Fibroblast of skin of abdomen (primary cell): ENCODE measurements at regions not wholly inside any gene's neighbourhood (a gene's known extent, or its start where the extent isn't known, plus 50 kb on each side); places are given as distances from the start of the nearest gene placed in this dataset.

Experiments
- DNase-seq: peaks from one replicate; pipeline ENCODE4 v3.0.0-alpha.2; 2013

- DNase-seq = no peak
Observed at GRCh38 chr16:80171746-80172145, 369.0 kb upstream of the DYNLRB2 start.

GRCh38 chr16:80171199-80171598, 369.6 kb upstream of the DYNLRB2 start:
- DNase-seq = no peak

GRCh38 chr16:80167657-80168390, 373.0 kb upstream of the DYNLRB2 start:
- peak; percentile 18 for DNase-seq

- no peak for DNase-seq
Observed at GRCh38 chr16:80166082-80166481, 374.7 kb upstream of the DYNLRB2 start.

GRCh38 chr16:80164966-80165550, 375.7 kb upstream of the DYNLRB2 start:
- peak; percentile 31 for DNase-seq

GRCh38 chr16:80163339-80163738, 377.5 kb upstream of the DYNLRB2 start:
- no peak for DNase-seq

- no peak for DNase-seq
Observed at GRCh38 chr16:80161799-80162739, 378.7 kb upstream of the DYNLRB2 start.

- peak; percentile 85 for DNase-seq
Observed at GRCh38 chr16:80158766-80159165, 382.0 kb upstream of the DYNLRB2 start.

- DNase-seq = no peak
Observed at GRCh38 chr16:80151722-80152111, 389.1 kb upstream of the DYNLRB2 start.

DNA sequence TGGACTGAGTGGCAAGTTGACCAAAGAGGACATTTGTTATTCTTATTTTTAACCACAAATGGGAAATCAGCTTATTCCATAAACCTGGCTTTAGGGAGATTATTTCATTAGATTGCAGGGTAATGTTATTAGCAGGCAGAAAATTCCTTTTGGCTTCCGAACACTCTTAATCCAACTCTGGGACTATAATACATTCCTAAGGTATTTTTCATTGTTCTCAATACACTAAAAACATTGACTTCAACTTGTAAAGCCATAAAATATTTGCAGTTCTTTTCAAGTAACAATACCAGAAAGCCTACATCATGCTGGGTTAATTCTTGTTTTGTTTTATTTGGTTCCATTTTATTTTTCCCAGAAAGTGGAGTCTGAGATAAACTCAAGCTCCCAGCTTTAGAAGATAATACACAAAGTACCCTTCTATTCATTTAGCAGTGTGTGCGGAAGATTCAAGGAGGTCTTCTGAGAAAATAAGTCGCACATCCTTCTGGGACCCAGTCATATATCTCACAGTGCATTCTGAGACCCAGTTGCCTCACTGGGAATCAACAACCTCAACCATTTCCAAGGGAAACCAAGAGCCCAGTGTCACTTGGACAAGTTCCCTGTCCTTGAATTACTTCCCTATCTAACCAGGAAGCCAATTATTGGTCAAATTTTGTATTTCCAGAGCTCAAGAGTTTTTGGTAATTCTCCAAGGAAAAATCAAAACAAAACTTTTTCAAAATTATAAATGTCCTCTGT, 389.6 kb upstream of the DYNLRB2 start:
- peak; percentile 89 for DNase-seq

DNA sequence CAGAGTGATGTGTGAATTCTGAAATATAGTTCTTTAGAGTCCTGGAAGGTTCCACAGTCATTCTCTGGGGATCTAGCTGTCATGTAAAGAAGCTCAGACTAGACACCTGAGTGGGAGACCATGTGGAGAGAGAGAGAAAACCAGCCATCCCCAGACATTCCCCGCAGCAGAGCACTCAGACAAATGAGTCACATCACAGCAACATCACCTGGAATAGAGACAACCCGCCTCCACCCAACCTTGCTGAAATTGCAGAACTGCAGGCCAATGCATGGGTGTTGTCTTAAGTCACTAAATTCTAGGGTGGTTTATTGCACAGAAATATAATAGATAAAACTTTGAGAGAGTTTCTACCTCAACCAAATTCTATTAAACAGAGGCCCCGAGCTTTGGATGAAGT, 392.0 kb upstream of the DYNLRB2 start:
- DNase-seq = no peak

GRCh38 chr16:80147026-80147655, 393.7 kb upstream of the DYNLRB2 start:
- DNase-seq = peak; percentile 80

DNA sequence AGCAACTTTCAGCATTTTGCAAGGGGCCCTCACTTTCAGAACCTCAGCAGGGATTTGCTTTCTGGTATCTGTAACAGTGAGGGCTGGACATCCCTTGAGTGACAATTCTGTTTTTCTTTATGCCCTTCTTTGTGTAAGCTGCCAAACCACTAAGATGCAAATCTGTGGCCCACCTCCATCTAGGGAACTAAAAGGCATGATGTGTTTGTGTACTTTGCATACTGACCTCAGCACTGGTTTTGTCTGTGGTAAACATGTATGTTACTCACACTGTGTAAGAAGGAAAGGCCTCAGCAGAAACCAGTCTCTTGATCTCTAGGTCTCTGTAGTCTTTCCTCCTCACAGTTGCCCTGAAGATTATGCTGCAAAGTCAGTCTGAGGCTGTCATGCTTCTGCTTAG, 396.6 kb upstream of the DYNLRB2 start:
- DNase-seq = peak; percentile 42

DNA sequence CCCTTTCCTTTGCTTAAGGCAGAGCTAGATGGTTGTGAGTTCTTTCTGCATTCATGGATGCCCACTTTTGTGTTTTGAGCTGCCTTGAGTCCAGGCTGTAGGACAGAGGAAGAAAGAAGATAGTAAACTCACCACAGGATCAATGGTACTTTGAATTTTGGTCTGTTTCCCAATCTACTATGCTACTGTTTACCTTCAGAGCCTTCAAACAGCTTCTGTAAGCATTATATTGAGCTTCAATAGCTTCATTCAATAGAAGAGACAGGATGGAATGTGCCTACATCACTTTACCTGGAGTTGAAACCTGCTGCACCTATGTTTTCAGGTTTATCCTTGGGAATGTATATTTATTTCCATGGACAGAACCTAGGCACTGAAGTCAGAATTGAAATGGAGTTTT, 397.9 kb upstream of the DYNLRB2 start:
- DNase-seq = no peak

GRCh38 chr16:80142281-80142680, 398.5 kb upstream of the DYNLRB2 start:
- peak; percentile 76 for DNase-seq

DNA sequence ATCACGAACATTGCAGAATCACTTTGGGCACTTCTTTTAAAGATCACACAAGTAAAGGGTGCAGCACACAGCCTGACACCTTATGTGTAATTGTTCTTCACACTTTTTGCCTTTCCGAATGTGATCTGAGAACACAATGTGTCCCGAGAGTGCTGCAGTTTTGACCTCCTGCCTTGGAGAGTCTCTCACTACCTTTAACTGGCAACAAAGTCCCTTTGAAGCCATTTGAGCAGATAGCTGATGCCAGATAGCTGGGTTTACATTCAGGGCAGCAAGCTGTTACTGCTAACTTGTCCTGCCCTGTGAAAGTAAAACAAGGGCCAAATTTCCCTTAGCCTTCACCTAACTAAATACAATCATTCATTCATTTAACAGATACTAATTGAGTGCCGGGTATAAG, 411.0 kb upstream of the DYNLRB2 start:
- DNase-seq = no peak

- no peak for DNase-seq
Observed at GRCh38 chr16:80125677-80126076, 415.1 kb upstream of the DYNLRB2 start.

DNA sequence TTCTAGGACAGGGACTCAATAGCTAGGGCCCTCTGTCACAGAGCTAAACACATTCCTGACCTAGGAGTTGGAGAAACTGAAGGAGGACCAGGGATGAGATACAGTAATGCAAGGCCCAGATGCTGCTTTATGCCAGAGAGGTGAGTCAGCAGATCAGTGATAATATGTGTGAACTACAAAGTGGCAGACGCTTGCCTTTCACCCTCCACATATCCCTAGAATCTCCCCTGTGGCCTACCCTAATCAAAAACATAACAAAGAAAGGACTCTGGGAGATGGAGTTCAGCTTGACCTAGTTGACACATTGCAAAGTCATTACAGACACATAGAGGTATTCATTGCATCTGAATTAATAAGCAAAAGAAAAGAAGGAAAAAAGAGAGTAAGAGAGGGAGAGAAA, 417.6 kb upstream of the DYNLRB2 start:
- peak; percentile 69 for DNase-seq

DNA sequence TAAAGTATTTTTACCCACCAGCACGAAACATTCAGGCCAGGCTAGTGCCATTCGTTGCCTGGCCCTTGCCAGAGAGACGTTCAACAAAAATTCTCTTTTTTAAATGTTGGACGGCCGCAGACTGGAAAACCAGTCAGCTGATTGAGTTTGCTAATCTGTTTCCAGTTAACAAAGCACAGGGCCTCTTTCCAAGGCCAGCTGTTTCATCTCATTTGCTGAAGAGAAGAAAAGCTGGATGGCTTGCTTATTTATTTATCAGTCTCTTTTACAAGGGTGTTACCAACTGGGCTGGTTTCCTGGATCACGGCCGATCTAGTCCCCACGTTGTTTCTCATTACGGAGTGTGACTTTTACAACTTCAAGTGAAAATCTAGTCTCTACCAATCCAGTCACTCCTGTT, 418.7 kb upstream of the DYNLRB2 start:
- DNase-seq = peak; percentile 69

DNA sequence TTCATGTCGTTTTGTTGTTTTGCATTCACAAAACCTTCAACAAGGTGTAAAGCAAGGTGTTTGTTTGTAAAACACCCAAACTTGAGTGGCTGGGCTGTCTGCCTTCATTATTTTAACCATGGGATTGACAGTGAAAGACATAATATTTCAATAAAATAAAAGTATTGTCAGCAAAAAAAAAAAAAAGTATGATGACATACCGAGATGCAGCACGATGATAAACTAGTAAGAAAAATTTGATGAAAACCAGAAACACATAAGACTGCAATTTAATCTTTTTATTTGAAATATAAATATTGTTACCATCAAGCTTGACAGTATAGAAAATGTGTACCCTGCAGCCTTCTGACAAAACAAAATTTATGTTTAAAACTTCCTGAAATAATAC, 419.3 kb upstream of the DYNLRB2 start:
- DNase-seq = no peak

- DNase-seq = no peak
Observed at GRCh38 chr16:80120899-80121521, 419.8 kb upstream of the DYNLRB2 start.
